ENCODE measurements at regions not wholly inside any gene's neighbourhood (a gene's known extent, or its start where the extent isn't known, plus 50 kb on each side); places are given as distances from the start of the nearest gene placed in this dataset.

DNA sequence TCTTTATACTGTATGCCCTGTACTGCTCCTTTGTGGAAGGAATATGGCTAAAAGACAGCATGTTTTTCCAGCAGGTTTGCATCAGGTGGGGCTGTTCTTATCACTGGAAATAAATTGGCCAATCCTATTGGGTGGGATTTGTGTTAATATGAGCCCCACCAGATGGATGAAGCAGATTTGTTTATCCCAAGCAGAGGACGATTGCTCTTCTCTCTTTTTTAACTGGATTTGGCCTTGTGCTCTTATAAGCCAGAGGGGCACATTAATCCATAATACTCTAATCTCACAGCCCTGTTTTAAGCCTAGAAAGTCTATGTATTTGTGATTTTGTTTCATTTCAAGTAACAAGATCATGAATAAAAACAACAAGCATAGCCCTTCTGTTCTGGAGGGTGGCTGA, 240.1 kb upstream of the ADARB2 start:
- TF ChIP-seq, protein P1, sequence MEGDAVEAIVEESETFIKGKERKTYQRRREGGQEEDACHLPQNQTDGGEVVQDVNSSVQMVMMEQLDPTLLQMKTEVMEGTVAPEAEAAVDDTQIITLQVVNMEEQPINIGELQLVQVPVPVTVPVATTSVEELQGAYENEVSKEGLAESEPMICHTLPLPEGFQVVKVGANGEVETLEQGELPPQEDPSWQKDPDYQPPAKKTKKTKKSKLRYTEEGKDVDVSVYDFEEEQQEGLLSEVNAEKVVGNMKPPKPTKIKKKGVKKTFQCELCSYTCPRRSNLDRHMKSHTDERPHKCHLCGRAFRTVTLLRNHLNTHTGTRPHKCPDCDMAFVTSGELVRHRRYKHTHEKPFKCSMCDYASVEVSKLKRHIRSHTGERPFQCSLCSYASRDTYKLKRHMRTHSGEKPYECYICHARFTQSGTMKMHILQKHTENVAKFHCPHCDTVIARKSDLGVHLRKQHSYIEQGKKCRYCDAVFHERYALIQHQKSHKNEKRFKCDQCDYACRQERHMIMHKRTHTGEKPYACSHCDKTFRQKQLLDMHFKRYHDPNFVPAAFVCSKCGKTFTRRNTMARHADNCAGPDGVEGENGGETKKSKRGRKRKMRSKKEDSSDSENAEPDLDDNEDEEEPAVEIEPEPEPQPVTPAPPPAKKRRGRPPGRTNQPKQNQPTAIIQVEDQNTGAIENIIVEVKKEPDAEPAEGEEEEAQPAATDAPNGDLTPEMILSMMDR (conservative IDR thresholded peaks at IDR 0.05; ENCODE audit: low read depth, low read length), result no peak
- no peak for TF ChIP-seq MAZ (IDR thresholded peaks at IDR 0.05; ENCODE audit: borderline replicate concordance, low read depth, low read length)
- no peak for TF ChIP-seq POLR2A (IDR thresholded peaks at IDR 0.05; ENCODE audit: low read depth, low read length)
- TF ChIP-seq, protein P2, sequence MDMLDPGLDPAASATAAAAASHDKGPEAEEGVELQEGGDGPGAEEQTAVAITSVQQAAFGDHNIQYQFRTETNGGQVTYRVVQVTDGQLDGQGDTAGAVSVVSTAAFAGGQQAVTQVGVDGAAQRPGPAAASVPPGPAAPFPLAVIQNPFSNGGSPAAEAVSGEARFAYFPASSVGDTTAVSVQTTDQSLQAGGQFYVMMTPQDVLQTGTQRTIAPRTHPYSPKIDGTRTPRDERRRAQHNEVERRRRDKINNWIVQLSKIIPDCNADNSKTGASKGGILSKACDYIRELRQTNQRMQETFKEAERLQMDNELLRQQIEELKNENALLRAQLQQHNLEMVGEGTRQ (IDR thresholded peaks at IDR 0.05; ENCODE audit: low read depth, low read length), result no peak
- TF ChIP-seq, protein P3, sequence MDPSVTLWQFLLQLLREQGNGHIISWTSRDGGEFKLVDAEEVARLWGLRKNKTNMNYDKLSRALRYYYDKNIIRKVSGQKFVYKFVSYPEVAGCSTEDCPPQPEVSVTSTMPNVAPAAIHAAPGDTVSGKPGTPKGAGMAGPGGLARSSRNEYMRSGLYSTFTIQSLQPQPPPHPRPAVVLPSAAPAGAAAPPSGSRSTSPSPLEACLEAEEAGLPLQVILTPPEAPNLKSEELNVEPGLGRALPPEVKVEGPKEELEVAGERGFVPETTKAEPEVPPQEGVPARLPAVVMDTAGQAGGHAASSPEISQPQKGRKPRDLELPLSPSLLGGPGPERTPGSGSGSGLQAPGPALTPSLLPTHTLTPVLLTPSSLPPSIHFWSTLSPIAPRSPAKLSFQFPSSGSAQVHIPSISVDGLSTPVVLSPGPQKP (IDR thresholded peaks at IDR 0.05; ENCODE audit: borderline replicate concordance, low read depth, low read length), result no peak
- no peak for TF ChIP-seq RFX5 (IDR thresholded peaks at IDR 0.05; ENCODE audit: low read depth, low read length)
